H9 (cell line): ENCODE measurements at regions not wholly inside any gene's neighbourhood (a gene's known extent, or its start where the extent isn't known, plus 50 kb on each side); places are given as distances from the start of the nearest gene placed in this dataset.

Source experiments
- DNase-seq: peaks from one replicate; pipeline ENCODE4 v3.0.0-alpha.2; 2017
- H2AFZ ChIP-seq: one replicate; pipeline ENCODE4 v1.6.1; 2013; ENCODE audit warnings: mild to moderate bottlenecking, low read length, control low read depth, moderate library complexity
- H2AK5ac ChIP-seq: 2 replicates; pipeline ENCODE4 v1.6.1; 2013; ENCODE audit warnings: low read length, control low read depth, mixed read lengths; ENCODE audit not compliant: insufficient read length
- H2BK120ac ChIP-seq: one replicate; pipeline ENCODE4 v1.6.1; 2013; ENCODE audit warnings: low read depth, mild to moderate bottlenecking, low read length, control low read depth, inconsistent platforms; ENCODE audit not compliant: poor library complexity, severe bottlenecking
- H2BK12ac ChIP-seq: 2 replicates; pipeline ENCODE4 v1.6.1; 2013; ENCODE audit warnings: low read length, control low read depth, mixed read lengths, low read depth; ENCODE audit not compliant: insufficient read length
- H2BK15ac ChIP-seq: 2 replicates; pipeline ENCODE4 v1.6.1; 2013; ENCODE audit warnings: low read depth, low read length, control low read depth
- H2BK20ac ChIP-seq: one replicate; pipeline ENCODE4 v1.6.1; 2013; ENCODE audit warnings: low read depth, mild to moderate bottlenecking, low read length, control low read depth, inconsistent platforms; ENCODE audit not compliant: poor library complexity, severe bottlenecking
- H2BK5ac ChIP-seq: 2 replicates; pipeline ENCODE4 v1.6.1; 2013; ENCODE audit warnings: low read length, control low read depth, mixed read lengths; ENCODE audit not compliant: insufficient read length
- H3K14ac ChIP-seq: 2 replicates; pipeline ENCODE4 v1.6.1; 2013; ENCODE audit warnings: low read length, control low read depth; ENCODE audit not compliant: insufficient read depth
- H3K18ac ChIP-seq: 2 replicates; pipeline ENCODE4 v1.6.1; 2013; ENCODE audit warnings: low read depth, mild to moderate bottlenecking, mixed read lengths, low read length, control low read depth; ENCODE audit not compliant: insufficient read length
- H3K23ac ChIP-seq: 2 replicates; pipeline ENCODE4 v1.6.1; 2013; ENCODE audit warnings: low read length, control low read depth, mixed read lengths, low read depth; ENCODE audit not compliant: insufficient read length
- H3K23me2 ChIP-seq: 2 replicates; pipeline ENCODE4 v1.6.1; 2013; ENCODE audit warnings: low read depth, mild to moderate bottlenecking, mixed read lengths, low read length, control low read depth; ENCODE audit not compliant: insufficient read length, poor library complexity, severe bottlenecking
- H3K27ac ChIP-seq: 2 replicates; pipeline ENCODE4 v1.5.1; 2013; ENCODE audit warnings: low read length, control low read depth, mixed read lengths, low read depth; ENCODE audit not compliant: insufficient read length
- H3K27me3 ChIP-seq: 2 replicates; pipeline ENCODE4 v1.6.1; 2013; ENCODE audit warnings: low read length, control low read depth, inconsistent platforms; ENCODE audit not compliant: insufficient read depth
- H3K4ac ChIP-seq: 2 replicates; pipeline ENCODE4 v1.6.1; 2013; ENCODE audit warnings: low read depth, mild to moderate bottlenecking, control low read depth, inconsistent platforms, low read length, moderate library complexity
- H3K4me1 ChIP-seq: 2 replicates; pipeline ENCODE4 v1.6.1; 2013; ENCODE audit warnings: low read length, control low read depth, inconsistent platforms; ENCODE audit not compliant: insufficient read depth
- H3K4me2 ChIP-seq: 2 replicates; pipeline ENCODE4 v1.6.1; 2013; ENCODE audit warnings: low read length, control low read depth, mixed read lengths; ENCODE audit not compliant: insufficient read length, insufficient read depth
- H3K56ac ChIP-seq: 2 replicates; pipeline ENCODE4 v1.6.1; 2013; ENCODE audit warnings: low read depth, mild to moderate bottlenecking, mixed read lengths, low read length, control low read depth; ENCODE audit not compliant: insufficient read length
- H3K79me1 ChIP-seq: 2 replicates; pipeline ENCODE4 v1.6.1; 2013; ENCODE audit warnings: low read depth, mild to moderate bottlenecking, moderate library complexity, low read length, control low read depth, inconsistent platforms; ENCODE audit not compliant: insufficient read depth, poor library complexity, severe bottlenecking
- H3K79me2 ChIP-seq: 2 replicates; pipeline ENCODE4 v1.6.1; 2013; ENCODE audit warnings: low read length, control low read depth, inconsistent platforms; ENCODE audit not compliant: insufficient read depth
- H3K9ac ChIP-seq: 2 replicates; pipeline ENCODE4 v1.6.1; 2013; ENCODE audit warnings: low read length, control low read depth, mixed read lengths; ENCODE audit not compliant: insufficient read length; ENCODE audit errors: extremely low read depth
- H3K9me3 ChIP-seq: one replicate; pipeline ENCODE4 v1.6.1; 2013; ENCODE audit warnings: low read depth, low read length, inconsistent platforms; ENCODE audit not compliant: control insufficient read depth
- H3T11ph ChIP-seq: one replicate; pipeline ENCODE4 v1.6.1; 2013; ENCODE audit warnings: mild to moderate bottlenecking, low read length, control low read depth, inconsistent platforms
- H4K20me1 ChIP-seq: one replicate; pipeline ENCODE4 v1.6.1; 2013; ENCODE audit not compliant: control insufficient read depth, insufficient read length, insufficient read depth
- H4K5ac ChIP-seq: 2 replicates; pipeline ENCODE4 v1.6.1; 2013; ENCODE audit warnings: low read depth, mild to moderate bottlenecking, mixed read lengths, low read length, control low read depth; ENCODE audit not compliant: insufficient read length
- H4K8ac ChIP-seq: replicated peaks from 2 replicates; pipeline ENCODE4 v1.6.1; 2013; ENCODE audit warnings: low read length, control low read depth, mixed read lengths, low read depth; ENCODE audit not compliant: insufficient read length
- H4K91ac ChIP-seq: 2 replicates; pipeline ENCODE4 v1.6.1; 2013; ENCODE audit warnings: low read depth, mild to moderate bottlenecking, moderate library complexity, mixed read lengths, low read length, control low read depth; ENCODE audit not compliant: insufficient read length
- H3K27ac Mint-ChIP-seq, 3 experiments: 2 replicates in 2 of 3; 3 replicates in 1 of 3; pipeline ENCODE4 v1.8.0; 2020 to 2021; ENCODE audit warnings: mixed read lengths in 3 of 3, mild to moderate bottlenecking in 1 of 3, moderate library complexity in 1 of 3
- H3K27me3 Mint-ChIP-seq: 2 replicates; pipeline ENCODE4 v1.8.0; 2021; ENCODE audit warnings: low read depth, mild to moderate bottlenecking, moderate library complexity, mixed read lengths
- H3K36me3 Mint-ChIP-seq, 3 experiments: 2 replicates in 2 of 3; 3 replicates in 1 of 3; pipeline ENCODE4 v1.8.0; 2020 to 2021; ENCODE audit warnings: low read depth in 3 of 3, mixed read lengths in 3 of 3; ENCODE audit not compliant: insufficient read depth in 1 of 3
- H3K4me1 Mint-ChIP-seq, 2 experiments: 2 replicates each; pipeline ENCODE4 v1.8.0; 2020; ENCODE audit warnings: mixed read lengths in 2 of 2
- H3K4me3 Mint-ChIP-seq, 2 experiments: 2 replicates in 1 of 2; 3 replicates in 1 of 2; pipeline ENCODE4 v1.8.0; 2020 to 2021; ENCODE audit warnings: mild to moderate bottlenecking in 2 of 2, mixed read lengths in 2 of 2, moderate library complexity in 1 of 2
- H3K9me3 Mint-ChIP-seq, 2 experiments: 2 replicates in 1 of 2; 3 replicates in 1 of 2; pipeline ENCODE4 v1.8.0; 2020; ENCODE audit warnings: mild to moderate bottlenecking in 2 of 2, mixed read lengths in 2 of 2, moderate library complexity in 1 of 2
- WGBS: extraction: QIAGEN DNeasy Blood & Tissue Kit; methylation state at CpG from one replicate; pipeline ENCODE4 v1.1.7; 2013; ENCODE audit warnings: missing lambda C conversion rate, low lambda C conversion rate, mixed read lengths; ENCODE audit not compliant: insufficient read length; ENCODE audit errors: extremely low coverage; 5-methylcytosine and 5-hydroxymethylcytosine counted together
- TF ChIP-seq, protein P1 (sequence below): fragments of 200-600 bp; sonication (generic); conservative IDR thresholded peaks from 3 replicates; pipeline ENCODE4 v1.8.0; 2021; ENCODE audit warnings: antibody characterized with exemption, mild to moderate bottlenecking

GRCh38 chr10:78337016-78337415 lies 303.4 kb downstream of the RPS24 start:
- Histone ChIP-seq H4K20me1 (no peaks in the 10 kb centered on the region), H4K8ac (no peak overlapping the region), H3K23ac (no peak overlapping the region), H2AFZ (no peak overlapping the region), H3K4ac (no peak overlapping the region), H3K27ac (no peak overlapping the region), H3T11ph (no peak overlapping the region), H2BK12ac (no peak overlapping the region), H3K9ac (no peak overlapping the region), H2BK120ac (no peak overlapping the region), H4K91ac (no peak overlapping the region), H3K27me3 (no peaks in the 10 kb centered on the region), H3K56ac (no peak overlapping the region), H2AK5ac (no peak overlapping the region), H3K79me1 (no peaks in the 10 kb centered on the region), H2BK15ac (no peak overlapping the region), H3K18ac (no peak overlapping the region), H3K9me3 (no peaks in the 10 kb centered on the region), H3K79me2 (no peaks in the 10 kb centered on the region), H3K4me2 (no peak overlapping the region), H3K4me1 (no peaks in the 10 kb centered on the region), H3K23me2 (no peaks in the 10 kb centered on the region), H2BK20ac (no peak overlapping the region), H4K5ac (no peak overlapping the region), H2BK5ac (no peak overlapping the region), H3K14ac (no peak overlapping the region)
- no CpG with 5 or more reads among the region's 4 CpGs for WGBS
- no peak overlapping the region for H3K27ac Mint-ChIP-seq
- H3K4me3 Mint-ChIP-seq, result no peak overlapping the region
- TF ChIP-seq, protein P1, sequence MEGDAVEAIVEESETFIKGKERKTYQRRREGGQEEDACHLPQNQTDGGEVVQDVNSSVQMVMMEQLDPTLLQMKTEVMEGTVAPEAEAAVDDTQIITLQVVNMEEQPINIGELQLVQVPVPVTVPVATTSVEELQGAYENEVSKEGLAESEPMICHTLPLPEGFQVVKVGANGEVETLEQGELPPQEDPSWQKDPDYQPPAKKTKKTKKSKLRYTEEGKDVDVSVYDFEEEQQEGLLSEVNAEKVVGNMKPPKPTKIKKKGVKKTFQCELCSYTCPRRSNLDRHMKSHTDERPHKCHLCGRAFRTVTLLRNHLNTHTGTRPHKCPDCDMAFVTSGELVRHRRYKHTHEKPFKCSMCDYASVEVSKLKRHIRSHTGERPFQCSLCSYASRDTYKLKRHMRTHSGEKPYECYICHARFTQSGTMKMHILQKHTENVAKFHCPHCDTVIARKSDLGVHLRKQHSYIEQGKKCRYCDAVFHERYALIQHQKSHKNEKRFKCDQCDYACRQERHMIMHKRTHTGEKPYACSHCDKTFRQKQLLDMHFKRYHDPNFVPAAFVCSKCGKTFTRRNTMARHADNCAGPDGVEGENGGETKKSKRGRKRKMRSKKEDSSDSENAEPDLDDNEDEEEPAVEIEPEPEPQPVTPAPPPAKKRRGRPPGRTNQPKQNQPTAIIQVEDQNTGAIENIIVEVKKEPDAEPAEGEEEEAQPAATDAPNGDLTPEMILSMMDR, result no peak
- H3K27me3 Mint-ChIP-seq, result peaks cover 10% of the 10 kb centered on the region
- peak; percentile 7 for DNase-seq
- peaks cover 0 to 2% (median 0%) of the 10 kb centered on the region in 3 experiments; a peak in 3 of 7 replicates for H3K36me3 Mint-ChIP-seq
- H3K4me1 Mint-ChIP-seq, result peaks cover 4 to 5% of the 10 kb centered on the region in 2 experiments
- H3K9me3 Mint-ChIP-seq, result peaks cover 0 to 3% of the 10 kb centered on the region in 2 experiments; a peak in 3 of 5 replicates
